Hepatocyte (in vitro differentiated cells): ENCODE measurements at regions not wholly inside any gene's neighbourhood (a gene's known extent, or its start where the extent isn't known, plus 50 kb on each side); places are given as distances from the start of the nearest gene placed in this dataset.

Source experiments
- DNase-seq: peaks from one replicate; pipeline ENCODE4 v3.0.0-alpha.2; 2016; ENCODE audit warnings: low spot score
- H2AFZ ChIP-seq: fragments of 200-600 bp; sonication (generic); 2 replicates; pipeline ENCODE4 v1.6.0; 2016; ENCODE audit warnings: antibody characterized with exemption, mild to moderate bottlenecking
- H3K27ac ChIP-seq: fragments of 200-600 bp; sonication (generic); 2 replicates; pipeline ENCODE4 v1.5.1; 2016; ENCODE audit warnings: mild to moderate bottlenecking
- H3K27me3 ChIP-seq: fragments of 200-600 bp; sonication (generic); 2 replicates; pipeline ENCODE4 v1.6.1; 2016
- H3K36me3 ChIP-seq: fragments of 200-600 bp; sonication (generic); replicated peaks from 2 replicates; pipeline ENCODE4 v1.5.1; 2016; ENCODE audit warnings: low read depth; ENCODE audit not compliant: insufficient read depth
- H3K4me1 ChIP-seq: fragments of 200-600 bp; sonication (generic); 2 replicates; pipeline ENCODE4 v1.5.1; 2016; ENCODE audit warnings: mild to moderate bottlenecking, moderate library complexity; ENCODE audit not compliant: insufficient read depth
- H3K4me2 ChIP-seq: fragments of 200-600 bp; sonication (generic); 2 replicates; pipeline ENCODE4 v1.6.0; 2016
- H3K4me3 ChIP-seq: fragments of 200-600 bp; sonication (generic); 2 replicates; pipeline ENCODE4 v1.5.1; 2016; ENCODE audit warnings: mild to moderate bottlenecking
- H3K79me2 ChIP-seq: fragments of 200-600 bp; sonication (generic); 2 replicates; pipeline ENCODE4 v1.6.0; 2017; ENCODE audit warnings: mild to moderate bottlenecking
- H3K9me2 ChIP-seq: fragments of 200-600 bp; sonication (generic); replicated peaks from 2 replicates; pipeline ENCODE4 v1.6.0; 2017; ENCODE audit warnings: mild to moderate bottlenecking; ENCODE audit not compliant: insufficient read depth
- H3K9me3 ChIP-seq: fragments of 200-600 bp; sonication (generic); 2 replicates; pipeline ENCODE4 v1.5.1; 2016; ENCODE audit warnings: low read depth, mild to moderate bottlenecking
- H4K20me1 ChIP-seq: fragments of 200-600 bp; sonication (generic); 2 replicates; pipeline ENCODE4 v1.6.0; 2016; ENCODE audit warnings: mild to moderate bottlenecking; ENCODE audit not compliant: insufficient read depth, poor library complexity, severe bottlenecking
- CTCF ChIP-seq: fragments of 200-600 bp; sonication (generic); IDR thresholded peaks from 2 replicates; pipeline ENCODE4 v1.5.1; 2016; ENCODE audit warnings: antibody characterized with exemption, mild to moderate bottlenecking; ENCODE audit not compliant: poor library complexity
- EZH2 ChIP-seq: fragments of 200-600 bp; sonication (generic); IDR thresholded peaks from 2 replicates; pipeline ENCODE4 v1.6.1; 2016; ENCODE audit warnings: antibody characterized with exemption, mild to moderate bottlenecking, borderline replicate concordance
- EZH2phosphoT487 ChIP-seq: fragments of 200-600 bp; sonication (generic); IDR thresholded peaks from one replicate; pipeline ENCODE4 v1.6.1; 2018; ENCODE audit warnings: antibody characterized with exemption, mild to moderate bottlenecking, low read depth, moderate library complexity; ENCODE audit not compliant: unreplicated experiment, severe bottlenecking
- WGBS: methylation state at CpG from one replicate; pipeline ENCODE4 v1.1.6; 2016; ENCODE audit warnings: low lambda C conversion rate; ENCODE audit errors: missing lambda C conversion rate; 5-methylcytosine and 5-hydroxymethylcytosine counted together

- Histone ChIP-seq H3K4me2 (no peak overlapping the region), H3K9me2 (no peaks in the 10 kb centered on the region), H3K36me3 (no peaks in the 10 kb centered on the region), H3K4me3 (no peak overlapping the region), H3K27me3 (no peaks in the 10 kb centered on the region), H2AFZ (no peak overlapping the region), H3K27ac (no peak overlapping the region), H3K9me3 (no peaks in the 10 kb centered on the region), H3K4me1 (no peaks in the 10 kb centered on the region), H3K79me2 (no peaks in the 10 kb centered on the region), H4K20me1 (no peaks in the 10 kb centered on the region)
- no peak for TF ChIP-seq CTCF
- TF ChIP-seq EZH2, result no peak
- no peak for TF ChIP-seq EZH2phosphoT487
- no peak for DNase-seq
- WGBS, result 77% methylated on average over 2 of the region's 2 CpGs
These were observed 196.9 kb upstream of the NOVA1 start for GRCh38 chr14:26794731-26795130.

- H2AFZ ChIP-seq, result no peak overlapping the region
- no peak for TF ChIP-seq CTCF
- TF ChIP-seq EZH2phosphoT487, result no peak
- no peak for TF ChIP-seq EZH2
- H3K9me2 ChIP-seq, result no peaks in the 10 kb centered on the region
- no peaks in the 10 kb centered on the region for H3K36me3 ChIP-seq
- no peaks in the 10 kb centered on the region for H3K79me2 ChIP-seq
- H3K4me1 ChIP-seq, result no peaks in the 10 kb centered on the region
- no peak for DNase-seq
- H3K4me3 ChIP-seq, result no peak overlapping the region
- no peaks in the 10 kb centered on the region for H3K9me3 ChIP-seq
- no peak overlapping the region for H3K27ac ChIP-seq
- WGBS, result 53% methylated on average over 1 of the region's 1 CpG
- no peak overlapping the region for H3K4me2 ChIP-seq
- H4K20me1 ChIP-seq, result no peaks in the 10 kb centered on the region
- no peaks in the 10 kb centered on the region for H3K27me3 ChIP-seq
These were observed 210.6 kb upstream of the NOVA1 start for GRCh38 chr14:26808407-26808806.

- H3K9me3 ChIP-seq, result no peaks in the 10 kb centered on the region
- H3K4me1 ChIP-seq, result no peaks in the 10 kb centered on the region
- no peaks in the 10 kb centered on the region for H3K9me2 ChIP-seq
- no peak for DNase-seq
- TF ChIP-seq EZH2phosphoT487, result no peak
- no peak for TF ChIP-seq EZH2
- no peak for TF ChIP-seq CTCF
- H3K27me3 ChIP-seq, result no peaks in the 10 kb centered on the region
- no peak overlapping the region for H3K4me3 ChIP-seq
- H3K27ac ChIP-seq, result no peak overlapping the region
- no peak overlapping the region for H2AFZ ChIP-seq
- H3K79me2 ChIP-seq, result no peaks in the 10 kb centered on the region
- H3K4me2 ChIP-seq, result no peak overlapping the region
- H4K20me1 ChIP-seq, result no peaks in the 10 kb centered on the region
- no peaks in the 10 kb centered on the region for H3K36me3 ChIP-seq
These were observed 212.8 kb upstream of the NOVA1 start for GRCh38 chr14:26810631-26811030.

GRCh38 chr14:26811756-26812305, 214.0 kb upstream of the NOVA1 start:
- 67% methylated on average over 3 of the region's 3 CpGs for WGBS
- H3K4me3 ChIP-seq, result no peak overlapping the region
- H3K27me3 ChIP-seq, result no peaks in the 10 kb centered on the region
- no peaks in the 10 kb centered on the region for H3K9me3 ChIP-seq
- no peaks in the 10 kb centered on the region for H4K20me1 ChIP-seq
- no peak overlapping the region for H3K4me2 ChIP-seq
- H3K36me3 ChIP-seq, result no peaks in the 10 kb centered on the region
- no peak for DNase-seq
- H2AFZ ChIP-seq, result no peak overlapping the region
- no peaks in the 10 kb centered on the region for H3K4me1 ChIP-seq
- no peaks in the 10 kb centered on the region for H3K79me2 ChIP-seq
- TF ChIP-seq EZH2, result no peak
- no peak for TF ChIP-seq EZH2phosphoT487
- no peak for TF ChIP-seq CTCF
- no peaks in the 10 kb centered on the region for H3K9me2 ChIP-seq
- H3K27ac ChIP-seq, result no peak overlapping the region
